Activated CD4-positive, alpha-beta T cell treated with anti-CD3 and anti-CD28 coated beads, Interleukin-2, amount 10 ng/mL, durations not matched to agents 7 days and 5 days (primary cell): ENCODE measurements at regions not wholly inside any gene's neighbourhood (a gene's known extent, or its start where the extent isn't known, plus 50 kb on each side); places are given as distances from the start of the nearest gene placed in this dataset.
"Not testable (repeated sequence)": the region's sequence is repeated elsewhere in the genome, so short reads cannot be mapped to it uniquely, and the experiment has no call there.

ENCODE experiments used
- CTCF ChIA-PET: fragments of 350-600 bp; sonication (Branson Sonifier 250); formaldehyde crosslinking; loops from one replicate; lab custom pipeline; 2021; ENCODE audit warnings: antibody characterized with exemption; lab: Charles Lee
- POLR2A ChIA-PET: fragments of 350-600 bp; sonication (Branson Sonifier 250); formaldehyde crosslinking; loops from one replicate; lab custom pipeline; 2021; ENCODE audit warnings: antibody characterized with exemption; lab: Charles Lee
- DNase-seq: peaks from one replicate; pipeline ENCODE4 v3.0.0-alpha.2; 2020
- H3K27ac Mint-ChIP-seq: one replicate; pipeline ENCODE4 v1.8.0; 2021; ENCODE audit warnings: mild to moderate bottlenecking, moderate library complexity, mixed read lengths
- H3K27me3 Mint-ChIP-seq: one replicate; pipeline ENCODE4 v1.8.0; 2021; ENCODE audit warnings: mixed read lengths
- H3K36me3 Mint-ChIP-seq: one replicate; pipeline ENCODE4 v1.8.0; 2021; ENCODE audit warnings: low read depth, mixed read lengths
- H3K4me1 Mint-ChIP-seq: one replicate; pipeline ENCODE4 v1.8.0; 2021; ENCODE audit warnings: mixed read lengths
- H3K4me3 Mint-ChIP-seq: one replicate; pipeline ENCODE4 v1.8.0; 2021; ENCODE audit warnings: mild to moderate bottlenecking, moderate library complexity, mixed read lengths
- H3K9me3 Mint-ChIP-seq: one replicate; pipeline ENCODE4 v1.8.0; 2021; ENCODE audit warnings: mixed read lengths

DNA sequence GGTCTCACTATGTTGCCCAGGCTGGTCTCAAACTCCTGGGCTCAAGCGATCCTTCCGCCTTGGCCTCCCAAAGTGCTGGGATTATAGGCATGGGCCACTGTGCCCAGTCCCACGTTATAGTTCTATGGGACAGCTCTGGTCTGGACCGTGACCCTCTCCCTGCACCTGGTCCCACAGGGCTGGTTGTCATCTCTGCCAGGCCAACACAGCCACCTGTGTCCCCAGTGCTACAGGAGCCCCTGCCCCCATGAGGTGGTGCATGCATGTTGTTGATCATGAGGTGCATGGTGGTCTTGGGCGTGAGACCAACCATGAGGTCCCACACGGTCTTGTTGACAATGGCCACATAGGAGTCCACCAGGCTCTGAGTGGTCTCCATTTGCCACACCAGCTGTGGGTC lies 51.0 kb upstream of the UBE2Q2 start:
- H3K4me3 Mint-ChIP-seq, H3K27ac Mint-ChIP-seq, H3K4me1 Mint-ChIP-seq, H3K36me3 Mint-ChIP-seq, POLR2A ChIA-PET, CTCF ChIA-PET, DNase-seq, H3K9me3 Mint-ChIP-seq: not testable (repeated sequence)
- peaks cover 15% of the 10 kb centered on the region for H3K27me3 Mint-ChIP-seq

DNA sequence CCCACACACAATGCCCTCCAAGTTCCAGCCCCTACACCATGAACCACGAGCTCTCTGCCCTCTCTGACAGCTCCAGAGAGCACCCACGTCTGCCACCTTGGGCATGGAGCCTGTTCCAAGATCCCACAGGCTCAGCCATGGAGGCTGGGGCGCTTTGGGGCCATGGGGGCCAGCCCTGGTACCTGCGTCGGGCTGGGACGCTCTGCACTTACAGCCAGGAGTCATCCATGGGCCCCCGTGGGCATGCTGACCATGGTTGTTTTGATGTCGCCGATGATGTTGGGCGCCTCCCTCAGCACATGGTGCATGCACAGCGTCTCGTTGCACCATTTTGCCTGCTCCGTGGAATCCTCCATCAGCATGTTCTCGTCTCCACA lies 51.9 kb upstream of the UBE2Q2 start:
- H3K4me3 Mint-ChIP-seq = no peak overlapping the region
- H3K9me3 Mint-ChIP-seq = no peaks in the 10 kb centered on the region
- no peaks in the 10 kb centered on the region for H3K36me3 Mint-ChIP-seq
- POLR2A ChIA-PET = no interaction called here
- H3K4me1 Mint-ChIP-seq = no peaks in the 10 kb centered on the region
- DNase-seq = no peak
- H3K27ac Mint-ChIP-seq = no peak overlapping the region
- peaks cover 14% of the 10 kb centered on the region for H3K27me3 Mint-ChIP-seq
- CTCF ChIA-PET = no interaction called here

DNA sequence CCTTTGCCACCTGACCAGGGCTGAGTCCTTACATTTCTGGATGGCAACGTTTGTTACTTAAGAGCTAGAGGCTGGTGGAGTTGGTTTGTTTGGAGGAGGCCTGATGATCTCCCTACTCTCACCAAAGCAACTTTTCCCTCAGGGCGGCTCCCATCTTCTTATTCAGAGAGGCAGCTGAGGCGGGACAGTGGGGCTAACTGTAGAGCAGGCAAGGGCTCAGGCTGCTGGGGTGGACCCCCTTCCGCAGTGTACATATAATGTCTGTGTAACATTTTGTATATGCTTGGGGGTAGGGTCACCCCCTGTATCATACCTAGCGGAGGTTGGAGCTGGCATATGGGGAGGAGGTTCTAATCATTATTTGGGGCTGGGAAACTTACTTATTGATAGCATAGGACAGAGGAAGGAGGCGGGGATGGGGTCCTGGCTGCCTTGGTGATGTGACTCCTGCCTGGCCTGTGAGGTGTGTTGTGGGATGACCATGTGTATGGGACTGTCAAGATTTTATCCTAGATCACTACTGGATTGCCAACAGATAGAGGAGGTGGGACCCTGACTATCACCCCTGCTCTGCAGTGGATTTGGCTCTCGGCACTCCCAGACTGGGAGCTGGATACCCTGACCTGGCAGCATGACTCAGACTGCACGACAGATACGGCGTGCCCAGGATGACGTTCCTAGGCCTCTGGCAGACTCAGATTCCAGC lies 52.5 kb upstream of the UBE2Q2 start:
- Mint-ChIP-seq H3K27ac (no peak overlapping the region), H3K4me1 (no peaks in the 10 kb centered on the region), H3K4me3 (no peak overlapping the region), H3K27me3 (peaks cover 14% of the 10 kb centered on the region), H3K9me3 (no peaks in the 10 kb centered on the region), H3K36me3 (no peaks in the 10 kb centered on the region)
- POLR2A ChIA-PET = no interaction called here
- DNase-seq = no peak
- CTCF ChIA-PET = no interaction called here

DNA sequence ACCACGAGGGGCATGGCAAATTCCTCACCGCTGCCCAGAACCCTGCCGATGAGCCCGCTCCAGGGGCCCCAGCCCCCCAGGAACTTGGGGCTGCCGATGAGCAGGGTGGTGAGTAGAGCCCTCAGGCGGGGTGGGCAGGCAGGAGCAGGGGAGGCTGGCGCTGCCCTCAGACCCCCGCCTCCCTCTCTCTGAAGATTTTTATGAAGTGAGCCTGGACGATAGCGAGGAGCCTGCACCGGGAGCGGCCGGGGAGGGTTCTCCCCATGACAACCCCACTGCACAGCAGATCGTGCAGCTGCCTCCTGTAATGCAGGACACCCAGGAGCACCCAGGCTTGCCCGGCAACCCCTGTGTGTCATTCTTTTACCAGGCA lies 56.7 kb upstream of the UBE2Q2 start:
- ChIA-PET CTCF (interaction anchor here (1.1 kb wide), 1 partner anchor 14 kb away, joined by 4 read pairs; no protein-coding TSS in a partner anchor), POLR2A (no interaction called here)
- H3K9me3 Mint-ChIP-seq = no peaks in the 10 kb centered on the region
- H3K36me3 Mint-ChIP-seq = no peaks in the 10 kb centered on the region
- DNase-seq = no peak
- H3K27me3 Mint-ChIP-seq = peaks cover 19% of the 10 kb centered on the region
- H3K4me3 Mint-ChIP-seq = no peak overlapping the region
- H3K4me1 Mint-ChIP-seq = no peaks in the 10 kb centered on the region
- H3K27ac Mint-ChIP-seq = no peak overlapping the region

DNA sequence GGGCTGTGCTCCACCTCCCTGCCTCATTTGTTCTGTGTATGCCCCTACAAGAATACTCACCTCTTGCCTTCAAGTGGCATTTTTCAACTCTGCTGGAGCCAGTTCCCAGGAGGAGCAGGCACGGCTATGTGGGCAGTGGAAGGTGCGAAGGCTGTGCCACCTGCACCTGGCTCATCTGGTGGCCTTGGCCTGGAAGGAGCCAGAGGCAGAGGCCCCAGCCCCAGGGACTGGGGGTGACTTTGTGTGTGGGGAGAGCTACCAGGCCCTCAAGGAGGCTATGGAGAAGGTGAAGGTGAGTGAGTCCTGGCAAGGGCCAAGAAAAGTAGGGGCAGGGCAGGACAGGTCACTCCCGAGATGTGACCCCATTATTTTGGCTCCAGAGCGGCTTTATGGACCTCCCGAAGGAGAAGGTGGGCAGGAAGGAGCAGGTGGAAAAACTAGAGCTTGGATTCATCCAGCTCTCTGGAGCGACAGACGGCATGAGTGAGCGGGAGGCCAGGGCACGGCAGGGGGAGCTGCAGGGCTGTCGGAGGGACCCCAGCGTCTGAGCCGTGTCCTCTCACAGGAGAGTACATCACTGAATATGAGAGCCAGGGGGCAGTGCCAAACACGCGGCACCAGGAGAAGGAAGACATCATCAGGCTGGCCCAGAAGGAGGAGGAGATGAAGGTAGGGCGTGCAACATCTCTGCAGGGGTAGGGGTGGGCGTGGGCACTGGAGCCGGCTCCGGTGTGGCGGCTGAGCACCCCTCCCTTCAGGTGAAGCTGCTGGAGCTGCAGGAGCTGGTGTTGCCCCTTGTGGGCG lies 57.3 kb upstream of the UBE2Q2 start:
- Mint-ChIP-seq H3K27me3 (peaks cover 19% of the 10 kb centered on the region), H3K4me3 (no peak overlapping the region), H3K4me1 (no peaks in the 10 kb centered on the region), H3K9me3 (no peaks in the 10 kb centered on the region), H3K27ac (no peak overlapping the region), H3K36me3 (no peaks in the 10 kb centered on the region)
- POLR2A ChIA-PET = no interaction called here
- DNase-seq = no peak
- CTCF ChIA-PET = interaction anchor here (1.1 kb wide), 1 partner anchor 13 kb away, joined by 4 read pairs; no protein-coding TSS in a partner anchor

DNA sequence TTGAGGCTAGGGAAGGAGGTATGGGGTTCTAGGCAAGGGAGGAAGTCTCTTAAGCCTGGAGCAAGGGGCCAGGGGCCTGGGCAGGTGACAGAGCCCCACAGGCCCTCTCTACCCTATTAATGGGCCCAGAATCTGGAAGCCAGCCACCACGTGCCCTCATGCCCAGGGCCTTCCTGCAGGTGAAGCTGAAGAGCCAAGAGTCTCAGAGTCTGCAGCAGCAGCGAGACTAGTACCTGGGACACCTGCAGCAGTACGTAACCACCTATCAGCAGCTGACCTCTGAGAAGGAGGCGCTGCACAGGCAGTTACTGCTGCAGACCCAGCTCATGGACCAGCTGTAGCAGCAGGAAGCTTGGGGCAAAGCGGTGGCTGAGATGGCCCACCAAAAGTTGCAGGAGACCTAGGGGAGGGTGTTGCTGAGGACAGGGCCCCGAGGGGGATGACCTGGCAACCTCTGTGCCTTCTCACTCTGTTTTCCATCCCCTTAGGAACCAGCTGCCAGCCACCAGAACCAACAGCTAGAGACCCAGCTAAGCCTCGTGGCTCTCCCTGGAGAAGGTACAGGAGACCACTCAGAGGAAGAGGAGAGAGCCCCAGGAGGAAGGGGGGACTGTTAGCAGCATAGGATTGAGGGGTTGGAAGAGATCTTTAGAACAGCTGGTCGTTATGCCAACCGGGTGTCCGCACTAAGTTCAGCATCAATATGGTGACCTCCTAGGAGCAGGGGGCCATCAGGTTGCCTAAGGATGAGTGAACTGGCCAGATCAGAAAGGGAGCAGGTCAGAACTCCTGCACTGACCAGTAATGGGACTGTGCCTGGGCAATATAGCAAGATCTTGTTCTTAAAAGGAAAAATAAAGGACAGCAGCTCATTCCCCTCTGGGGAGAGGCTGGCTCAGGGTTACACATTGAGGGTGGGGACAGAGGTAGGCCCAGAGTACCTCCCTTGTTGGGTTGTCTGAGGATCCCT lies 58.5 kb upstream of the UBE2Q2 start:
- CTCF ChIA-PET = interaction anchor here (0.6 to 1.1 kb wide), 2 partner anchors 17 to 741 kb away, joined by 3 to 7 read pairs; no protein-coding TSS in a partner anchor
- DNase-seq, H3K4me1 Mint-ChIP-seq: not testable (repeated sequence)

DNA sequence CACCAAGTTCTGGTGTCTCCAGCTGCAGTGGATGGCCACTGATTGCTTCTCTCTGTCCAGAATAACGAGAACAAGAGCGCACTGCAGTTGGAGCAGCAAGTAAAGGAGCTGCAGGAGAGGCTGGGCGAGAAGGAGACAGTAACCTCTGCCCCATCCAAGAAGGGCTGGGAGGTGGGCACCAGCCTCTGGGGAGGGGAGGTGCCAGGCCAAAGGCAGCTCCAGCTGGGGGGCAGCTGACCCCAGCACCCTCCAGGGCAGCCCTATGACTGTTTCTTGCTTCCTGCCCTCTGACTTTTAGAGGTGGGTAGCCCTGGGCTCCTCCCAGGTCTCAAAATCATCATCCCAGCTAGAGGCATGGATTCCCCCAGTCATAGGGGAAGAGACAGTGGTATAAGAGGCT lies 59.7 kb upstream of the UBE2Q2 start:
- DNase-seq, H3K27ac Mint-ChIP-seq, H3K4me1 Mint-ChIP-seq, H3K36me3 Mint-ChIP-seq, H3K9me3 Mint-ChIP-seq, POLR2A ChIA-PET, H3K4me3 Mint-ChIP-seq: not testable (repeated sequence)
- CTCF ChIA-PET = interaction anchor here (1.1 kb wide), 1 partner anchor 18 kb away, joined by 3 read pairs; no protein-coding TSS in a partner anchor
- peaks cover 18% of the 10 kb centered on the region for H3K27me3 Mint-ChIP-seq

More for the DNA sequence above, 58.5 kb upstream of the UBE2Q2 start:
- H3K36me3 Mint-ChIP-seq, H3K27ac Mint-ChIP-seq, H3K9me3 Mint-ChIP-seq, POLR2A ChIA-PET, H3K4me3 Mint-ChIP-seq: not testable (repeated sequence)
- H3K27me3 Mint-ChIP-seq = peaks cover 19% of the 10 kb centered on the region

DNA sequence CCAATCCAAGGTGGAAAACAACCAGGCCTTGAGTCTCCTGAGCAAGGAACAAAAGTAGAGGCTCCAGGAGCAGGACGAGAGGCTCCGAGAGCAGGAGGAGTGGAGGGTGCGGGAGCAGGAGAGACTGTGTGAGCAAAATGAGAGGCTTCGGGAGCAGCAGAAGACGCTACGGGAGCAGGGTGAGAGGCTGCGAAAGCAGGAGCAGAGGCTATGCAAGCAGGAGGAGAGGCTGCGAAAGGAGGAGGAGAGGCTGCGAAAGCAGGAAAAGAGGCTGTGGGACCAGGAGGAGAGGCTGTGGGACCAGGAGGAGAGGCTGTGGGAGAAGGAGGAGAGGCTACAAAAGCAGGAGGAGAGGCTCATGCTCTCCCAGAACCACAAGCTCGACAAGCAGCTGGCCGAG lies 60.3 kb upstream of the UBE2Q2 start:
- ChIA-PET POLR2A (no interaction called here), CTCF (no interaction called here)
- DNase-seq = no peak
- no peaks in the 10 kb centered on the region for H3K4me1 Mint-ChIP-seq
- no peaks in the 10 kb centered on the region for H3K36me3 Mint-ChIP-seq
- H3K27ac Mint-ChIP-seq = no peak overlapping the region
- peaks cover 15% of the 10 kb centered on the region for H3K27me3 Mint-ChIP-seq
- H3K4me3 Mint-ChIP-seq = no peak overlapping the region
- no peaks in the 10 kb centered on the region for H3K9me3 Mint-ChIP-seq

DNA sequence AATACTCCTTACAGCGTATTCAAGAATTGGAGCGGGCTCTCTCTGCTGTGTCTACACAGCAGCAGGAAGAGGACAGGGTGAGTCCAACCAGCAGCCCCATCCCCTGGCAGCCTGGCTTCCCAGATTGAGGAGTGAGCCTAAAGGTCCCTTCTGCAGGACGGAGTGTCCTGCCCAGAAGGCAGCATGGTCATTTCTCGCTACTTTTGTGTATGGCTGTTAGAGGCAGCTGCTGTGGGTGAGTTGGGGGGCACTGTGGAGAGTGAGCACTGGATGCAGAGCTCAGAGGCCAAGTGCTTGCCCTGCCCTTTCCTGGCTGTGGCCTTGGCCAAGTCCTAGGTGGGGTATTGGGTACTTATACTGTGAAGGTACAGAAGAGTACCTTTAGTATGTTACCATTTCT lies 62.3 kb upstream of the UBE2Q2 start:
- H3K36me3 Mint-ChIP-seq, H3K9me3 Mint-ChIP-seq, H3K4me3 Mint-ChIP-seq, DNase-seq, POLR2A ChIA-PET, CTCF ChIA-PET, H3K4me1 Mint-ChIP-seq, H3K27ac Mint-ChIP-seq: not testable (repeated sequence)
- H3K27me3 Mint-ChIP-seq = peaks cover 16% of the 10 kb centered on the region

DNA sequence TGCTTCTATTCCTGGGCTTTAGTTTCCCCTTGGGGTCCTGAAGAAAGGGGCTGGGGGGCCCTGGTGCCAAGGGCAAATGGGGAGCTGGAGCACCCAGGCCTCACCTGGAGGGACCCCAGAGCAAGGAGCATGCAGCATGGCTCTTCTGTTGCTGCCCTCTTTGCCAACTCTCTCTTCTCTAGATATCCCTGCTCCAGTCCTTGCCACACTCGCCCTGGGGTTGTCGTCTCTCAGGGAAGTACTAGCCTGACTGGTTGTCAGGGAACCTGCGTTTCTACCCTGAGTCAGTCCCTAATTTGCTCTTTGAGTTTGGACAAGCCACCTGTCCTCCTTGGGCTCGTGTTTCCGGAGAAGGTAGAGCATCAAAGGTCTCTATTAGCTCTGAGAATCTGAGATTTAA lies 63.7 kb upstream of the UBE2Q2 start:
- CTCF ChIA-PET = no interaction called here
- no peaks in the 10 kb centered on the region for H3K9me3 Mint-ChIP-seq
- H3K36me3 Mint-ChIP-seq = no peaks in the 10 kb centered on the region
- H3K4me1 Mint-ChIP-seq = peaks cover 8% of the 10 kb centered on the region
- DNase-seq = no peak
- H3K4me3 Mint-ChIP-seq = no peak overlapping the region
- peaks cover 16% of the 10 kb centered on the region for H3K27me3 Mint-ChIP-seq
- no peak overlapping the region for H3K27ac Mint-ChIP-seq
- POLR2A ChIA-PET = no interaction called here

DNA sequence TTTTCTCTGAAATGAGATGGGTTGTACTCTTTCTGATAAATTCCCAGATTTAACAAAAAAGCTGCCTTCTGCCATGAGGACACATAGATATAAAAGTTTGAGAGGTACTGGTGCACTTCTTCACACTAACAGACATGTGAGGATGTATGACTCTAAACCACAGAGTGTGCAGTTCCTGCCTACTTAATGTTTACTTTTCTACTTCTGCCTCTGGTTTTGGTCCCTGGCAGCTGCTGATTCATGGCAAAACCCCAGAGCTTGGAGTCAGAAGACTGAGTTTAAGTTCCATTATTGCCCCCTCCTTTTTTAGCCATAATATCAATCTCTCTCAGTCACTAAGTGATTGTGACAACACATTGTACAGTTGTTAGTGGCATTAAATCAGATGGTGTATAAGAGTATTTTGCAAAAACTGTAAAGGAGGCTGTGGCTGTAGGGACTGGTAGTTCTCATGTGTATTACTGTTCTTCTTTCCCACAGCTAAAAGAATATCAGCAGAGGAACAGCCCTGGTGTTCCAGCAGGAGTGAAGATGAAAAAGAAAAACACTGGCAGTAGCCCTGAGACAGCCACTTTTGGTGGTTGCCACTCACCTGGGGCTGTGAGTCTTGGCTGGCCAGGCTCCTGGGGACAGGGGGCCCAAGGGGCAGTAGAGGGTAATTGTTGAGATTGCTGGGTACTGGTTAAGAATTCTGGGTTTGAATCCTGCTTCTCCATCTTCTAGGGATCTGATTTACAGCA lies 64.4 kb upstream of the CSPG4 start:
- DNase-seq, POLR2A ChIA-PET, H3K4me3 Mint-ChIP-seq, H3K27ac Mint-ChIP-seq, H3K9me3 Mint-ChIP-seq, H3K4me1 Mint-ChIP-seq, H3K36me3 Mint-ChIP-seq, H3K27me3 Mint-ChIP-seq: not testable (repeated sequence)
- CTCF ChIA-PET = interaction anchor here (0.6 to 1.0 kb wide), 2 partner anchors 103 to 775 kb away, joined by 3 to 4 read pairs; no protein-coding TSS in a partner anchor

DNA sequence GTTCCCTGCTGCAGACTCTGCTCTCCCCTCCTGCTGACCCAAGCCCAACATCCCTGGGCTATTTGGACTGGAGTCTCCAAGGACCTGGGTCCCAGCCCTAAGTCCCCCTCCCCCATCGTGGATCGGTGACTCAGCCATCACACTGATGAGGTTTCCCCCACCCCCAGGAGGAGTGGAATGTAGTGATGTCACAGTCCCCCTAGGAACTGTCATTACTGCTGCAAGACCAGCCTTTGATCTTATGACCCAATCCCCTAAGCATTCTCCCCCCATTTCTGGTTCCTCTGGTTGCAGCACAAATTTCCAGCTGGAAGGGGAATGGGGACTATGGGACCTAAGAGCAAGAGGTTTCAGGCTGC lies 63.4 kb upstream of the CSPG4 start:
- Mint-ChIP-seq H3K4me1 (peaks cover 8% of the 10 kb centered on the region), H3K9me3 (no peaks in the 10 kb centered on the region), H3K27me3 (peaks cover 7% of the 10 kb centered on the region), H3K36me3 (no peaks in the 10 kb centered on the region), H3K4me3 (no peak overlapping the region), H3K27ac (no peak overlapping the region)
- DNase-seq = no peak
- POLR2A ChIA-PET = no interaction called here
- CTCF ChIA-PET = no interaction called here
